H1 (cell line): ENCODE measurements at regions not wholly inside any gene's neighbourhood (a gene's known extent, or its start where the extent isn't known, plus 50 kb on each side); places are given as distances from the start of the nearest gene placed in this dataset.

Experiments used
- CTCF ChIA-PET: fragments of 300-600 bp; sonication (Branson Sonifier 250); formaldehyde crosslinking; loops from one replicate; lab custom pipeline; 2021; ENCODE audit not compliant: partially characterized antibody; lab: Charles Lee
- POLR2A ChIA-PET: fragments of 300-600 bp; sonication (Branson Sonifier 250); formaldehyde crosslinking; loops from one replicate; lab custom pipeline; 2021; ENCODE audit warnings: inconsistent platforms; ENCODE audit not compliant: partially characterized antibody; lab: Charles Lee
- DNase-seq, 2 experiments: peaks; one replicate each; pipeline versions ENCODE4 v3.0.0 to v3.0.0-alpha.2; 2010 to 2022; ENCODE audit warnings: low spot score in 2 of 2, low read depth in 1 of 2, mixed read lengths in 1 of 2
- FAIRE-seq: peaks from 2 replicates; lab custom pipeline; 2011; peaks lifted over from hg19 to GRCh38; lab: Jason Lieb, UNC
- H2AFZ ChIP-seq: 2 replicates; pipeline ENCODE4 v1.8.1; 2012; ENCODE audit warnings: low read length, inconsistent platforms
- H2AK5ac ChIP-seq: 2 replicates; pipeline ENCODE4 v1.6.1; 2013; ENCODE audit warnings: low read depth, low read length
- H2BK120ac ChIP-seq: replicated peaks from 2 replicates; pipeline ENCODE3; 2013; ENCODE audit warnings: low read depth, low read length, inconsistent platforms
- H2BK12ac ChIP-seq: 2 replicates; pipeline ENCODE4 v1.6.1; 2013; ENCODE audit warnings: low read depth, low read length
- H2BK15ac ChIP-seq: 2 replicates; pipeline ENCODE4 v1.6.1; 2013; ENCODE audit warnings: low read length
- H2BK20ac ChIP-seq: 2 replicates; pipeline ENCODE4 v1.6.1; 2013; ENCODE audit warnings: low read length
- H2BK5ac ChIP-seq: 2 replicates; pipeline ENCODE4 v1.6.1; 2013; ENCODE audit warnings: low read depth, low read length
- H3K14ac ChIP-seq: 2 replicates; pipeline ENCODE4 v1.6.1; 2013; ENCODE audit warnings: inconsistent platforms; ENCODE audit not compliant: insufficient read length
- H3K18ac ChIP-seq: 2 replicates; pipeline ENCODE4 v1.6.1; 2013; ENCODE audit warnings: low read length; ENCODE audit errors: extremely low read depth
- H3K23ac ChIP-seq: 2 replicates; pipeline ENCODE4 v1.6.1; 2013; ENCODE audit warnings: inconsistent platforms; ENCODE audit not compliant: insufficient read length
- H3K23me2 ChIP-seq: 2 replicates; pipeline ENCODE4 v1.6.1; 2013; ENCODE audit warnings: low read depth, low read length
- H3K27ac ChIP-seq: 2 replicates; pipeline ENCODE4 v1.6.1; 2011; ENCODE audit warnings: low read depth, low read length, inconsistent platforms
- H3K27me3 ChIP-seq, 4 experiments: replicated peaks in 1 of 4; 1 replicate in 1 of 4; 2 replicates in 3 of 4; pipeline versions ENCODE4 v1.6.1 to v1.8.1; 2011 to 2013; ENCODE audit warnings: low read length in 3 of 4, mild to moderate bottlenecking in 3 of 4, inconsistent platforms in 2 of 4, mixed read lengths in 2 of 4, moderate library complexity in 1 of 4; ENCODE audit not compliant: control insufficient read depth in 3 of 4, insufficient read depth in 3 of 4; ENCODE audit errors: extremely low read depth in 1 of 4
- H3K36me3 ChIP-seq, 4 experiments: 2 replicates each; pipeline versions ENCODE4 v1.6.1 to v1.8.1; 2011 to 2013; ENCODE audit warnings: mild to moderate bottlenecking in 4 of 4, low read length in 3 of 4, moderate library complexity in 2 of 4, control low read depth in 1 of 4, inconsistent platforms in 1 of 4; ENCODE audit not compliant: insufficient read depth in 4 of 4, control insufficient read depth in 2 of 4
- H3K4ac ChIP-seq: replicated peaks from 2 replicates; pipeline ENCODE3; 2013; ENCODE audit warnings: low read length, low read depth, mixed read lengths, inconsistent platforms; ENCODE audit not compliant: insufficient read length
- H3K4me1 ChIP-seq, 4 experiments: replicated peaks in 1 of 4; 1 replicate in 1 of 4; 2 replicates in 3 of 4; pipeline versions ENCODE4 v1.6.1 to v1.8.1; 2011 to 2013; ENCODE audit warnings: low read length in 3 of 4, inconsistent platforms in 2 of 4, mixed read lengths in 1 of 4; ENCODE audit not compliant: insufficient read depth in 4 of 4, control insufficient read depth in 3 of 4
- H3K4me2 ChIP-seq, 2 experiments: 2 replicates each; pipeline versions ENCODE4 v1.6.1 to v1.8.1; 2011 to 2013; ENCODE audit warnings: low read depth in 2 of 2, low read length in 2 of 2, control low read depth in 1 of 2, inconsistent platforms in 1 of 2, mild to moderate bottlenecking in 1 of 2; ENCODE audit not compliant: insufficient read depth in 1 of 2
- H3K4me3 ChIP-seq, 4 experiments: fragments of 200-600, 300-600 bp in 1 of 4; sonication (generic), shearing (Covaris generic), sonication (Bioruptor Twin) in 1 of 4; 2 replicates each; pipeline versions ENCODE4 v1.5.1 to v1.8.1; 2011 to 2016; ENCODE audit warnings: low read length in 4 of 4, low read depth in 3 of 4, control low read depth in 2 of 4, inconsistent platforms in 2 of 4, mild to moderate bottlenecking in 2 of 4, mixed read lengths in 1 of 4, moderate library complexity in 1 of 4; ENCODE audit not compliant: insufficient read depth in 2 of 4; ENCODE audit errors: extremely low read depth in 1 of 4
- H3K56ac ChIP-seq: replicated peaks from 2 replicates; pipeline ENCODE3; 2013; ENCODE audit warnings: low read depth, mild to moderate bottlenecking, mixed read lengths, low read length, inconsistent platforms; ENCODE audit not compliant: insufficient read length
- H3K79me1 ChIP-seq: 2 replicates; pipeline ENCODE4 v1.6.1; 2013; ENCODE audit warnings: low read depth, low read length, control low read depth
- H3K79me2 ChIP-seq, 2 experiments: 2 replicates each; pipeline versions ENCODE4 v1.6.1 to v1.8.1; 2012 to 2013; ENCODE audit warnings: low read length in 2 of 2, mild to moderate bottlenecking in 2 of 2, inconsistent platforms in 1 of 2; ENCODE audit not compliant: insufficient read depth in 2 of 2, control insufficient read depth in 1 of 2
- H3K9ac ChIP-seq, 4 experiments: replicated peaks in 1 of 4; 1 replicate in 1 of 4; 2 replicates in 3 of 4; pipeline versions ENCODE4 v1.6.1 to v1.8.1; 2011 to 2013; ENCODE audit warnings: low read depth in 3 of 4, low read length in 3 of 4, control low read depth in 2 of 4, mild to moderate bottlenecking in 2 of 4, moderate library complexity in 2 of 4, inconsistent platforms in 1 of 4; ENCODE audit errors: extremely low read depth in 1 of 4
- H3K9me3 ChIP-seq, 2 experiments: 2 replicates each; pipeline versions ENCODE4 v1.6.1 to v1.8.1; 2012 to 2013; ENCODE audit warnings: mild to moderate bottlenecking in 2 of 2, moderate library complexity in 2 of 2, control low read depth in 1 of 2, inconsistent platforms in 1 of 2, low read depth in 1 of 2, low read length in 1 of 2, mixed read lengths in 1 of 2; ENCODE audit not compliant: insufficient read depth in 2 of 2
- H4K20me1 ChIP-seq, 2 experiments: replicated peaks in 1 of 2; 2 replicates each; pipeline versions ENCODE3 to v1.8.1; 2011 to 2013; ENCODE audit warnings: inconsistent platforms in 2 of 2, low read length in 2 of 2, mild to moderate bottlenecking in 1 of 2; ENCODE audit not compliant: insufficient read depth in 2 of 2, control insufficient read depth in 1 of 2
- H4K5ac ChIP-seq: 2 replicates; pipeline ENCODE4 v1.6.1; 2013; ENCODE audit warnings: low read length, low read depth, mixed read lengths, inconsistent platforms; ENCODE audit not compliant: insufficient read length
- H4K8ac ChIP-seq: 2 replicates; pipeline ENCODE4 v1.8.0; 2013; ENCODE audit warnings: mild to moderate bottlenecking, moderate library complexity, low read length, inconsistent platforms; ENCODE audit not compliant: insufficient read depth; ENCODE audit errors: extremely low read depth
- H4K91ac ChIP-seq: replicated peaks from 2 replicates; pipeline ENCODE3; 2013; ENCODE audit warnings: low read length, mixed read lengths, inconsistent platforms; ENCODE audit not compliant: insufficient read length
- FOSL1 ChIP-seq: IDR thresholded peaks from 2 replicates; pipeline ENCODE4 v1.6.1; 2011; ENCODE audit warnings: mild to moderate bottlenecking, low read depth, low read length, moderate library complexity; ENCODE audit not compliant: insufficient read depth
- KDM5A ChIP-seq: fragments of 200-600 bp; IDR thresholded peaks from 2 replicates; pipeline ENCODE4 v1.7.1; 2012; ENCODE audit warnings: mild to moderate bottlenecking, low read length, inconsistent platforms, mixed read lengths
- POU5F1 ChIP-seq: IDR thresholded peaks from 2 replicates; pipeline ENCODE4 v1.6.1; 2011; ENCODE audit warnings: low read depth, mild to moderate bottlenecking, low read length, moderate library complexity
- YY1 ChIP-seq: IDR thresholded peaks from 2 replicates; pipeline ENCODE4 v1.6.1; 2011; ENCODE audit warnings: low read depth, mild to moderate bottlenecking, low read length
- ZNF274 ChIP-seq: IDR thresholded peaks from 2 replicates; pipeline ENCODE4 v1.7.0; 2012; ENCODE audit warnings: low read length, borderline replicate concordance; ENCODE audit errors: extremely low read depth
- WGBS, 2 experiments: shearing (Covaris generic) in 1 of 2; methylation state at CpG; one replicate each; pipeline versions ENCODE4 v1.1.6 to v1.1.7; 2013 to 2015; ENCODE audit warnings: low lambda C conversion rate in 2 of 2, mixed read lengths in 2 of 2, inconsistent platforms in 1 of 2, low coverage in 1 of 2, missing lambda C conversion rate in 1 of 2; ENCODE audit not compliant: insufficient replicate concordance in 2 of 2, insufficient coverage in 1 of 2, insufficient read length in 1 of 2; ENCODE audit errors: extremely low coverage in 1 of 2, missing lambda C conversion rate in 1 of 2; 5-methylcytosine and 5-hydroxymethylcytosine counted together

DNA sequence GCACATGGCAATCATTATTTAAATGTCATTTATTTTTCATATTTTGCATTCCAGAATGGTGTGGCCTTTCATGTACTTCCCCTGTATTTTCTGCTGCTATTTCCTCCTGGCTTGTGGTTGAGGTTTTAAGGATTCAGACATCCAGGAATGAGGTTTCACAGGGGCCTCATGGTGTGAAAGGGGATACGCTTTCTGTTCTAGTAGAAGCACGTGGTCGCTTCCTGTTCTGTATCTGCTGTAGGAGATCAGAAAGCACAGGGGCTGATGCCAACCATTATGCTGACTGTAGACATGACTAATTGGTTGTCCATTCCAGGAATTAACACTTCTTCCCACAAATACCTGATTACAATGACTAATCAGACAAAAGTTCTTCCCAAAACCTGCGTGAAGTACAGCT is 405.9 kb downstream of the SHISA9 start:
- Histone ChIP-seq H3K79me1 (no peaks in the 10 kb centered on the region), H2AFZ (no peak overlapping the region), H3K27me3 (no peaks in the 10 kb centered on the region), H3K4me3 (no peak overlapping the region), H3K9ac (no peak overlapping the region), H4K8ac (no peak overlapping the region), H4K91ac (no peak overlapping the region), H2BK15ac (no peak overlapping the region), H3K4me1 (no peaks in the 10 kb centered on the region; a peak in 1 of 7 replicates), H3K23me2 (no peaks in the 10 kb centered on the region), H3K27ac (no peak overlapping the region), H4K5ac (no peak overlapping the region), H3K9me3 (no peaks in the 10 kb centered on the region), H3K4ac (no peak overlapping the region), H3K14ac (no peak overlapping the region), H3K36me3 (no peaks in the 10 kb centered on the region), H2BK20ac (no peak overlapping the region), H3K4me2 (no peak overlapping the region), H2BK12ac (no peak overlapping the region), H4K20me1 (no peaks in the 10 kb centered on the region), H3K23ac (no peak overlapping the region), H3K79me2 (no peaks in the 10 kb centered on the region), H2BK120ac (no peak overlapping the region), H2AK5ac (no peak overlapping the region), H3K18ac (no peak overlapping the region), H3K56ac (no peak overlapping the region), H2BK5ac (no peak overlapping the region)
- CTCF ChIA-PET = no interaction called here
- no peak for FAIRE-seq
- TF ChIP-seq KDM5A (no peak), POU5F1 (no peak), ZNF274 (no peak), YY1 (no peak), FOSL1 (no peak)
- POLR2A ChIA-PET = no interaction called here
- 90% methylated on average over 4 of the region's 4 CpGs; no CpG with 5 or more reads in 1 of the 2 experiments for WGBS, 2 experiments
- no peak for DNase-seq
